Ectodermal cell (in vitro differentiated cells): ENCODE measurements at regions not wholly inside any gene's neighbourhood (a gene's known extent, or its start where the extent isn't known, plus 50 kb on each side); places are given as distances from the start of the nearest gene placed in this dataset.

Experiments used
- H3K27ac ChIP-seq: 2 replicates; pipeline ENCODE4 v1.7.0; 2013; ENCODE audit warnings: mild to moderate bottlenecking, low read depth, low read length; ENCODE audit not compliant: insufficient read depth, poor library complexity, severe bottlenecking
- H3K27me3 ChIP-seq: 2 replicates; pipeline ENCODE4 v1.7.0; 2013; ENCODE audit warnings: mild to moderate bottlenecking, low read length; ENCODE audit not compliant: insufficient read depth, control insufficient read depth, poor library complexity, severe bottlenecking
- H3K36me3 ChIP-seq: one replicate; pipeline ENCODE4 v1.7.0; 2013; ENCODE audit warnings: low read length; ENCODE audit not compliant: control insufficient read depth, insufficient read depth
- H3K4me1 ChIP-seq: one replicate; pipeline ENCODE4 v1.7.0; 2013; ENCODE audit warnings: low read length; ENCODE audit not compliant: control insufficient read depth, insufficient read depth
- H3K4me3 ChIP-seq: 2 replicates; pipeline ENCODE4 v1.7.0; 2013; ENCODE audit warnings: low read depth, low read length, control low read depth; ENCODE audit not compliant: insufficient read depth
- H3K9me3 ChIP-seq: 2 replicates; pipeline ENCODE4 v1.7.0; 2013; ENCODE audit warnings: mild to moderate bottlenecking, low read length, moderate library complexity; ENCODE audit not compliant: control insufficient read depth
- WGBS, 2 experiments: methylation state at CpG; one replicate each; pipeline ENCODE4 v1.1.7; 2013; ENCODE audit warnings: missing lambda C conversion rate in 2 of 2; 5-methylcytosine and 5-hydroxymethylcytosine counted together

- H3K4me3 ChIP-seq, result no peak overlapping the region
- no peak overlapping the region for H3K27ac ChIP-seq
- H3K27me3 ChIP-seq, result no peaks in the 10 kb centered on the region
- H3K9me3 ChIP-seq, result no peaks in the 10 kb centered on the region
- no peaks in the 10 kb centered on the region for H3K36me3 ChIP-seq
- 90 to 93% methylated on average over 8 to 9 of the region's 9 CpGs for WGBS, 2 experiments
- H3K4me1 ChIP-seq, result no peaks in the 10 kb centered on the region
Measured at GRCh38 chr2:107174171-107174570, 288.2 kb upstream of the ST6GAL2 start.

- Histone ChIP-seq H3K4me1 (no peaks in the 10 kb centered on the region), H3K27me3 (no peaks in the 10 kb centered on the region), H3K27ac (no peak overlapping the region), H3K9me3 (no peaks in the 10 kb centered on the region), H3K36me3 (no peaks in the 10 kb centered on the region), H3K4me3 (no peak overlapping the region)
- 94 to 96% methylated on average over 3 of the region's 4 CpGs for WGBS, 2 experiments
Measured at GRCh38 chr2:107182981-107183380, 297.0 kb upstream of the ST6GAL2 start.

GRCh38 chr2:107187870-107188269 lies 301.9 kb upstream of the ST6GAL2 start:
- Histone ChIP-seq H3K27ac (no peak overlapping the region), H3K27me3 (no peaks in the 10 kb centered on the region), H3K36me3 (no peaks in the 10 kb centered on the region), H3K4me1 (no peaks in the 10 kb centered on the region), H3K9me3 (no peaks in the 10 kb centered on the region), H3K4me3 (no peak overlapping the region)
- WGBS, 2 experiments, result 90 to 94% methylated on average over 3 of the region's 3 CpGs

GRCh38 chr2:107195631-107196030 lies 309.7 kb upstream of the ST6GAL2 start:
- Histone ChIP-seq H3K36me3 (no peaks in the 10 kb centered on the region), H3K27ac (no peak overlapping the region), H3K9me3 (no peaks in the 10 kb centered on the region), H3K27me3 (no peaks in the 10 kb centered on the region), H3K4me1 (no peaks in the 10 kb centered on the region), H3K4me3 (no peak overlapping the region)
- 93 to 100% methylated on average over 2 to 3 of the region's 3 CpGs for WGBS, 2 experiments

- Histone ChIP-seq H3K27me3 (no peaks in the 10 kb centered on the region), H3K36me3 (no peaks in the 10 kb centered on the region), H3K27ac (peak overlapping the region; percentile 36), H3K9me3 (no peaks in the 10 kb centered on the region), H3K4me1 (no peaks in the 10 kb centered on the region), H3K4me3 (no peak overlapping the region)
- WGBS, 2 experiments, result 91 to 92% methylated on average over 5 of the region's 5 CpGs
Measured at GRCh38 chr2:107197594-107198294, 311.8 kb upstream of the ST6GAL2 start.

GRCh38 chr2:107202962-107203591 lies 317.1 kb upstream of the ST6GAL2 start:
- WGBS, 2 experiments, result 0 to 50% methylated on average over 1 to 2 of the region's 2 CpGs
- Histone ChIP-seq H3K36me3 (no peaks in the 10 kb centered on the region), H3K9me3 (no peaks in the 10 kb centered on the region), H3K4me3 (no peak overlapping the region), H3K27me3 (no peaks in the 10 kb centered on the region), H3K4me1 (no peaks in the 10 kb centered on the region), H3K27ac (no peak overlapping the region)

- Histone ChIP-seq H3K4me1 (no peaks in the 10 kb centered on the region), H3K36me3 (no peaks in the 10 kb centered on the region), H3K27me3 (no peaks in the 10 kb centered on the region), H3K4me3 (no peak overlapping the region), H3K27ac (no peak overlapping the region), H3K9me3 (no peaks in the 10 kb centered on the region)
- 82 to 86% methylated on average over 8 to 9 of the region's 9 CpGs for WGBS, 2 experiments
Measured at GRCh38 chr2:107215401-107216350, 329.7 kb upstream of the ST6GAL2 start.

GRCh38 chr2:107218208-107218607 lies 332.2 kb upstream of the ST6GAL2 start:
- H3K27ac ChIP-seq, result no peak overlapping the region
- H3K36me3 ChIP-seq, result no peaks in the 10 kb centered on the region
- no peaks in the 10 kb centered on the region for H3K9me3 ChIP-seq
- H3K27me3 ChIP-seq, result no peaks in the 10 kb centered on the region
- H3K4me3 ChIP-seq, result no peak overlapping the region
- WGBS, 2 experiments, result 97 to 98% methylated on average over 1 of the region's 1 CpG
- H3K4me1 ChIP-seq, result no peaks in the 10 kb centered on the region

- no peaks in the 10 kb centered on the region for H3K4me1 ChIP-seq
- no peaks in the 10 kb centered on the region for H3K36me3 ChIP-seq
- H3K4me3 ChIP-seq, result no peak overlapping the region
- no peaks in the 10 kb centered on the region for H3K9me3 ChIP-seq
- H3K27me3 ChIP-seq, result no peaks in the 10 kb centered on the region
- H3K27ac ChIP-seq, result no peak overlapping the region
Measured at GRCh38 chr2:107222466-107222865, 336.5 kb upstream of the ST6GAL2 start.
